Pancreas (tissue), 10 donors: ENCODE measurements at regions not wholly inside any gene's neighbourhood (a gene's known extent, or its start where the extent isn't known, plus 50 kb on each side); places are given as distances from the start of the nearest gene placed in this dataset.
"Not testable (repeated sequence)": the region's sequence is repeated elsewhere in the genome, so short reads cannot be mapped to it uniquely, and the experiment has no call there.

Experiments used
- ATAC-seq, 4 donors: fragments of 200-7000 bp; cut with Tn5 transposase; one replicate each; pipeline versions ENCODE4 v1.8.0 to v1.9.1; 2020; ENCODE audit warnings: mild to moderate bottlenecking in 4 of 4, moderate library complexity in 4 of 4
- DNase-seq, 6 donors: peaks; one replicate each; pipeline ENCODE4 v3.0.0-alpha.2; 2020
- FAIRE-seq: peaks from 2 replicates; lab custom pipeline; 2012; peaks lifted over from hg19 to GRCh38; lab: Jason Lieb, UNC
- H3K27ac ChIP-seq, 4 donors: fragments of 200-600 bp; sonication (generic); 1 replicate in 3 of 4; 2 replicates in 1 of 4; pipeline versions ENCODE4 v1.5.0 to v1.8.0; 2020
- H3K27me3 ChIP-seq, 4 donors: fragments of 200-600 bp; one replicate each; pipeline ENCODE4 v1.8.0; 2021
- H3K36me3 ChIP-seq, 3 donors: fragments of 200-600 bp; sonication (generic) in 1 of 3; one replicate each; pipeline versions ENCODE4 v1.5.0 to v1.8.0; 2020 to 2021
- H3K4me1 ChIP-seq, 3 donors: fragments of 200-600 bp; one replicate each; pipeline ENCODE4 v1.8.0; 2021
- H3K4me3 ChIP-seq, 4 donors: fragments of 200-600 bp; sonication (generic) in 2 of 4; one replicate each; pipeline versions ENCODE4 v1.5.0 to v1.8.0; 2020 to 2021
- H3K9me3 ChIP-seq, 4 donors: fragments of 200-600 bp; one replicate each; pipeline ENCODE4 v1.8.0; 2021
- WGBS, 2 donors: extraction: QIAGEN DNeasy Blood & Tissue Kit; methylation state at CpG; one replicate each; pipeline ENCODE4 v1.1.7; 2013; 5-methylcytosine and 5-hydroxymethylcytosine counted together
- intact Hi-C, 3 donors: fragments of 100-400 bp; cut with DNase I; formaldehyde crosslinking; loops; one replicate each; pipeline versions ENCODE4 v1.11.1 to v1.14.2; 2022
- TF ChIP-seq, protein P1 (sequence below), 4 donors: fragments of 200-600 bp; sonication (generic) in 3 of 4; IDR thresholded peaks; one replicate each; pipeline versions ENCODE4 v1.5.0 to v1.8.0; 2021; ENCODE audit warnings: antibody characterized with exemption in 4 of 4
- donor health status: healthy with polysubstance abuse.
- donor health status: DM: no; HTN: no; CAD: no; lungs with moderate emphysema.
- donor health status: DM: no; HTN: no; CAD: no.
- donor health status: control.
- donor health status: control.
- donor health status: Bipolar disorder and iron deficiency.
- donor health status: DM: yes; HTN: yes; CAD: no.
- donor health status: DM: no; HTN: no; CAD: no.
- donor health status: DM: no; HTN: no; CAD: no.
- donor health status: DM: yes; HTN: yes; CAD: no.

DNA sequence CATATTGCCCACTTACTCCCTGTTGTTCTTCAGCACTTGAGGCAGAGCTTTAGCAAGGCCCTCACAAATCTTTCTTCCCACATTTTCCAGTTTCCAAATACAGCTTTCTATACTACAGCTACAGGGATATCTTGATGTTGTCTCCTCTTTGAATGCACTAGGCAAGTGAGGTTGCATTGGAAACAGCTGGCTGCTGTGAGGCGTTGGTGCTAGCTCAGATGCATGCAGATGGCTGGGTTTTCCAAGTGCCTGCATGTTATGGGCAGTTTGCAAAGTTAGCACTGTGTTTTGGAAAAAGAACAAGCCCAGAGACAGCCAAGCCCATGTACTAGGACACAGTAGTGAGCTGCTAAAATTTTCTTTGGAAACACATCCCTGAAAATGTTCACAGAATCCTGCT is 315.1 kb upstream of the RASGEF1B start:
- no peaks in the 10 kb centered on the region for H3K27me3 ChIP-seq
- no peaks in the 10 kb centered on the region for H3K36me3 ChIP-seq
- DNase-seq (no peak), ATAC-seq (no peak), FAIRE-seq (no peak)
- no peaks in the 10 kb centered on the region for H3K9me3 ChIP-seq
- H3K4me3 ChIP-seq = no peak overlapping the region
- TF ChIP-seq, protein P1, sequence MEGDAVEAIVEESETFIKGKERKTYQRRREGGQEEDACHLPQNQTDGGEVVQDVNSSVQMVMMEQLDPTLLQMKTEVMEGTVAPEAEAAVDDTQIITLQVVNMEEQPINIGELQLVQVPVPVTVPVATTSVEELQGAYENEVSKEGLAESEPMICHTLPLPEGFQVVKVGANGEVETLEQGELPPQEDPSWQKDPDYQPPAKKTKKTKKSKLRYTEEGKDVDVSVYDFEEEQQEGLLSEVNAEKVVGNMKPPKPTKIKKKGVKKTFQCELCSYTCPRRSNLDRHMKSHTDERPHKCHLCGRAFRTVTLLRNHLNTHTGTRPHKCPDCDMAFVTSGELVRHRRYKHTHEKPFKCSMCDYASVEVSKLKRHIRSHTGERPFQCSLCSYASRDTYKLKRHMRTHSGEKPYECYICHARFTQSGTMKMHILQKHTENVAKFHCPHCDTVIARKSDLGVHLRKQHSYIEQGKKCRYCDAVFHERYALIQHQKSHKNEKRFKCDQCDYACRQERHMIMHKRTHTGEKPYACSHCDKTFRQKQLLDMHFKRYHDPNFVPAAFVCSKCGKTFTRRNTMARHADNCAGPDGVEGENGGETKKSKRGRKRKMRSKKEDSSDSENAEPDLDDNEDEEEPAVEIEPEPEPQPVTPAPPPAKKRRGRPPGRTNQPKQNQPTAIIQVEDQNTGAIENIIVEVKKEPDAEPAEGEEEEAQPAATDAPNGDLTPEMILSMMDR (IDR thresholded peaks at IDR 0.05) = no peak
- H3K27ac ChIP-seq = no peak overlapping the region
- intact Hi-C loops = no loop called here
- H3K4me1 ChIP-seq = peaks cover 0 to 4% (median 4%) of the 10 kb centered on the region in 3 donors
- WGBS, 2 donors = 86 to 93% methylated on average over 1 of the region's 1 CpG

- ATAC-seq = peak in 2 of 4 donors; percentile 40 to 70
- TF ChIP-seq, protein P1 (IDR thresholded peaks at IDR 0.05) = no peak
- Histone ChIP-seq H3K36me3 (no peaks in the 10 kb centered on the region), H3K27ac (no peak overlapping the region), H3K27me3 (no peaks in the 10 kb centered on the region), H3K4me1 (peaks cover 0 to 4% (median 4%) of the 10 kb centered on the region in 3 donors), H3K9me3 (no peaks in the 10 kb centered on the region), H3K4me3 (no peak overlapping the region)
- intact Hi-C loops = no loop called here
- FAIRE-seq = no peak
- WGBS, 2 donors = 28 to 47% methylated on average over 4 of the region's 4 CpGs
- DNase-seq = no peak
Observed at GRCh38 chr4:81786063-81786763, 314.5 kb upstream of the RASGEF1B start.

DNA sequence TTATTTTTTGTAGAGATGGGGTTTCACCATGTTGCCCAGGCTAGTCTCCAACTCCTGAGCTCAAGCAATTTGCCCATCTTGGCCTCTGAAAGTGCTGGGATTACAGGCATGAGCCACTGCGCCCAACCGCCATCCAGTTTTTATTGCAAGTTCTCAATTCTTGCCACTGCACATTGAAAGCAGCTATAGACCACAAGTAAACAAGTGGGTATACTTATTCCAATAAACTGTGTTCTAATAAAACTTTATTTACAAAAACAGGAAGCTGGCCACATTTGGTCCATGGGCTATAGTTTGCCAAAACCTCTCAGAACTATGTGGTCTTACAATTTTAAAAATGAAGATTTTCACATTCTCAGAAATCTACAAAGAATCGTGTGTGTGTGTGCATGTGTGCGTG is 313.6 kb upstream of the RASGEF1B start:
- no peaks in the 10 kb centered on the region for H3K27me3 ChIP-seq
- intact Hi-C loops = no loop called here
- no peaks in the 10 kb centered on the region for H3K9me3 ChIP-seq
- H3K4me1 ChIP-seq = peaks cover 0 to 4% (median 4%) of the 10 kb centered on the region in 3 donors
- H3K4me3 ChIP-seq = no peak overlapping the region
- WGBS, 2 donors = 93 to 97% methylated on average over 4 of the region's 4 CpGs
- ATAC-seq (no peak), DNase-seq (no peak), FAIRE-seq (no peak)
- H3K36me3 ChIP-seq = no peaks in the 10 kb centered on the region
- no peak overlapping the region for H3K27ac ChIP-seq
- TF ChIP-seq, protein P1 (IDR thresholded peaks at IDR 0.05) = no peak

- Histone ChIP-seq H3K4me3 (no peak overlapping the region), H3K27ac (no peak overlapping the region), H3K4me1 (peaks cover 0 to 4% (median 4%) of the 10 kb centered on the region in 3 donors), H3K27me3 (no peaks in the 10 kb centered on the region), H3K9me3 (no peaks in the 10 kb centered on the region), H3K36me3 (no peaks in the 10 kb centered on the region)
- intact Hi-C loops = no loop called here
- FAIRE-seq = no peak
- WGBS, 2 donors = 73 to 90% methylated on average over 2 of the region's 2 CpGs
- TF ChIP-seq, protein P1 (IDR thresholded peaks at IDR 0.05) = no peak
- no peak for ATAC-seq
- no peak for DNase-seq
Observed at GRCh38 chr4:81783558-81783957, 311.9 kb upstream of the RASGEF1B start.

DNA sequence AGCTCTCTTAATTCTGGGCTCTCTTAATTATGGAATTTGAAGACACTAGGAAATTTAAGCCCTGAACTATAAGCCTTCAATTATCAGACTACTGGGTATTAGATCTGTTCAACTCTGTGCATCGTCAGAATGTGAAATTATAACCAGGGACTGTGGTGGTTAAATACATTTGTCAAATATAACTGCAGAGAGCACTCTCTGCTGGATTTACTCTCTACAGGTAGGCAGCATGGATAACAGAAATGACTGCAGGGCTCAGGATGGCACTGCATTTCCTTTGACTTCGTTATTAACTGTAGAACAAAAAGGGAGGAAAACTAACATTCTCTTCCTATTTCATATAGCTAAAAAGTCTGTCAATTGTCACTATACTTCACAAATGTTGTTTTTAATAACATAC is 310.1 kb upstream of the RASGEF1B start:
- TF ChIP-seq, protein P1 (IDR thresholded peaks at IDR 0.05) = no peak
- no peaks in the 10 kb centered on the region for H3K27me3 ChIP-seq
- DNase-seq (no peak), FAIRE-seq (no peak), ATAC-seq (no peak)
- peaks cover 0 to 4% (median 4%) of the 10 kb centered on the region in 3 donors for H3K4me1 ChIP-seq
- H3K4me3 ChIP-seq = no peak overlapping the region
- H3K27ac ChIP-seq = no peak overlapping the region
- H3K36me3 ChIP-seq = no peaks in the 10 kb centered on the region
- intact Hi-C loops = no loop called here
- H3K9me3 ChIP-seq = no peaks in the 10 kb centered on the region
- WGBS, 2 donors = 42 to 58% methylated on average over 2 of the region's 2 CpGs

- FAIRE-seq, H3K4me3 ChIP-seq, H3K27me3 ChIP-seq, H3K27ac ChIP-seq, DNase-seq, ATAC-seq, H3K4me1 ChIP-seq, H3K9me3 ChIP-seq, H3K36me3 ChIP-seq, intact Hi-C loops: not testable (repeated sequence)
- 52 to 64% methylated on average over 3 of the region's 3 CpGs for WGBS, 2 donors
Observed at GRCh38 chr4:81777718-81778117, 306.0 kb upstream of the RASGEF1B start.
